PC-9 (cell line): ENCODE measurements at regions not wholly inside any gene's neighbourhood (a gene's known extent, or its start where the extent isn't known, plus 50 kb on each side); places are given as distances from the start of the nearest gene placed in this dataset.

Experiments
- CTCF ChIP-seq: fragments of 200-600 bp; sonication (generic); conservative IDR thresholded peaks from 2 replicates; pipeline ENCODE4 v1.6.1; 2017; ENCODE audit warnings: mixed run types, antibody characterized with exemption, mild to moderate bottlenecking, moderate library complexity
- EZH2 ChIP-seq: fragments of 200-600 bp; sonication (generic); IDR thresholded peaks from 2 replicates; pipeline ENCODE4 v1.8.0; 2017; ENCODE audit warnings: antibody characterized with exemption, low read depth

GRCh38 chr2:8412082-8412481, 269.8 kb upstream of the ID2 start:
- no peak for TF ChIP-seq CTCF
- no peak for TF ChIP-seq EZH2
